Progenitor cell of endocrine pancreas (in vitro differentiated cells): ENCODE measurements at regions not wholly inside any gene's neighbourhood (a gene's known extent, or its start where the extent isn't known, plus 50 kb on each side); places are given as distances from the start of the nearest gene placed in this dataset.
"Not testable (repeated sequence)": the region's sequence is repeated elsewhere in the genome, so short reads cannot be mapped to it uniquely, and the experiment has no call there.

Experiments used
- DNase-seq: peaks from one replicate; pipeline ENCODE4 v3.0.0; 2021; ENCODE audit warnings: low spot score; ENCODE audit not compliant: unreplicated experiment
- H3K27ac Mint-ChIP-seq: 2 replicates; pipeline ENCODE4 v1.8.0; 2021; ENCODE audit warnings: mild to moderate bottlenecking, moderate library complexity, mixed read lengths
- H3K27me3 Mint-ChIP-seq: 2 replicates; pipeline ENCODE4 v1.8.0; 2021; ENCODE audit warnings: mixed read lengths
- H3K36me3 Mint-ChIP-seq: 2 replicates; pipeline ENCODE4 v1.8.0; 2022; ENCODE audit warnings: mixed read lengths; ENCODE audit not compliant: insufficient read depth
- H3K4me1 Mint-ChIP-seq: 2 replicates; pipeline ENCODE4 v1.8.0; 2021; ENCODE audit warnings: low read depth, mixed read lengths
- H3K4me3 Mint-ChIP-seq: 2 replicates; pipeline ENCODE4 v1.8.0; 2021; ENCODE audit warnings: low read depth, mild to moderate bottlenecking, moderate library complexity, mixed read lengths
- H3K9me3 Mint-ChIP-seq: 2 replicates; pipeline ENCODE4 v1.8.0; 2021; ENCODE audit warnings: low read depth, mixed read lengths
- TF ChIP-seq, protein P1 (sequence below): fragments of 200-600 bp; sonication (generic); IDR thresholded peaks from one replicate; pipeline ENCODE4 v1.5.0; 2021; ENCODE audit warnings: antibody characterized with exemption, mild to moderate bottlenecking; ENCODE audit not compliant: unreplicated experiment

DNA sequence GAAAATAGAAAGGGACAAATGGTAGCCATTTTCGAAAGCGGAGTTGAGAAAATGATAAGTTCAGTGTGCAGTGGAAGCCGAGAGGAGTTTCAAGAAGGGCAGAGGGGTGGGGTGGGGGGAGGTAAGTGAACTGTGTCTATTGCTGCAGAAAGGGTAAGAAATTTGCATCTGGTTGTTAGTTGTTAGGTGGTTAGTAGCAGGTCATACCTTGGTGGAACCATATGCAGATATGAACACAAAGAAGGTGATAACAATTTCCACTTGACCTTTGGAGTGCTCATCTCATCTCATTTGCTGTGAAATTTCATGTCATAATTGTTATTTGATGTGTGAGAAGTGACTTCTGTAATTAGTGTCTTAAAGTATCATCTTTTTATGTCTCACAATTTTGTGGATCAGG is 288.2 kb downstream of the QKI start:
- Mint-ChIP-seq H3K9me3 (peaks cover 3% of the 10 kb centered on the region), H3K27ac (no peak overlapping the region), H3K4me1 (peaks cover 5% of the 10 kb centered on the region), H3K36me3 (peaks cover 2% of the 10 kb centered on the region), H3K4me3 (no peak overlapping the region), H3K27me3 (peaks cover 81% of the 10 kb centered on the region)
- no peak for DNase-seq
- TF ChIP-seq, protein P1, sequence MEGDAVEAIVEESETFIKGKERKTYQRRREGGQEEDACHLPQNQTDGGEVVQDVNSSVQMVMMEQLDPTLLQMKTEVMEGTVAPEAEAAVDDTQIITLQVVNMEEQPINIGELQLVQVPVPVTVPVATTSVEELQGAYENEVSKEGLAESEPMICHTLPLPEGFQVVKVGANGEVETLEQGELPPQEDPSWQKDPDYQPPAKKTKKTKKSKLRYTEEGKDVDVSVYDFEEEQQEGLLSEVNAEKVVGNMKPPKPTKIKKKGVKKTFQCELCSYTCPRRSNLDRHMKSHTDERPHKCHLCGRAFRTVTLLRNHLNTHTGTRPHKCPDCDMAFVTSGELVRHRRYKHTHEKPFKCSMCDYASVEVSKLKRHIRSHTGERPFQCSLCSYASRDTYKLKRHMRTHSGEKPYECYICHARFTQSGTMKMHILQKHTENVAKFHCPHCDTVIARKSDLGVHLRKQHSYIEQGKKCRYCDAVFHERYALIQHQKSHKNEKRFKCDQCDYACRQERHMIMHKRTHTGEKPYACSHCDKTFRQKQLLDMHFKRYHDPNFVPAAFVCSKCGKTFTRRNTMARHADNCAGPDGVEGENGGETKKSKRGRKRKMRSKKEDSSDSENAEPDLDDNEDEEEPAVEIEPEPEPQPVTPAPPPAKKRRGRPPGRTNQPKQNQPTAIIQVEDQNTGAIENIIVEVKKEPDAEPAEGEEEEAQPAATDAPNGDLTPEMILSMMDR: no peak

GRCh38 chr6:163701762-163702161 is 287.2 kb downstream of the QKI start:
- peaks cover 83% of the 10 kb centered on the region for H3K27me3 Mint-ChIP-seq

GRCh38 chr6:163698086-163698485 is 283.6 kb downstream of the QKI start:
- peaks cover 2% of the 10 kb centered on the region for H3K36me3 Mint-ChIP-seq
- TF ChIP-seq, protein P1: no peak
- peaks cover 87% of the 10 kb centered on the region for H3K27me3 Mint-ChIP-seq
- H3K4me3 Mint-ChIP-seq: no peak overlapping the region
- H3K27ac Mint-ChIP-seq: no peak overlapping the region
- peaks cover 3% of the 10 kb centered on the region for H3K9me3 Mint-ChIP-seq
- H3K4me1 Mint-ChIP-seq: peaks cover 17% of the 10 kb centered on the region
- no peak for DNase-seq

More at GRCh38 chr6:163701762-163702161, 287.2 kb downstream of the QKI start:
- TF ChIP-seq, protein P1: no peak
- Mint-ChIP-seq H3K4me1 (peaks cover 5% of the 10 kb centered on the region), H3K9me3 (peaks cover 3% of the 10 kb centered on the region), H3K27ac (no peak overlapping the region), H3K4me3 (no peak overlapping the region), H3K36me3 (peaks cover 2% of the 10 kb centered on the region)
- DNase-seq: no peak

GRCh38 chr6:163696311-163696710 is 281.8 kb downstream of the QKI start:
- H3K9me3 Mint-ChIP-seq, H3K36me3 Mint-ChIP-seq, DNase-seq, H3K4me3 Mint-ChIP-seq: not testable (repeated sequence)
- Mint-ChIP-seq H3K4me1 (peaks cover 17% of the 10 kb centered on the region), H3K27ac (peak overlapping the region; percentile 27), H3K27me3 (peaks cover 82% of the 10 kb centered on the region)

DNA sequence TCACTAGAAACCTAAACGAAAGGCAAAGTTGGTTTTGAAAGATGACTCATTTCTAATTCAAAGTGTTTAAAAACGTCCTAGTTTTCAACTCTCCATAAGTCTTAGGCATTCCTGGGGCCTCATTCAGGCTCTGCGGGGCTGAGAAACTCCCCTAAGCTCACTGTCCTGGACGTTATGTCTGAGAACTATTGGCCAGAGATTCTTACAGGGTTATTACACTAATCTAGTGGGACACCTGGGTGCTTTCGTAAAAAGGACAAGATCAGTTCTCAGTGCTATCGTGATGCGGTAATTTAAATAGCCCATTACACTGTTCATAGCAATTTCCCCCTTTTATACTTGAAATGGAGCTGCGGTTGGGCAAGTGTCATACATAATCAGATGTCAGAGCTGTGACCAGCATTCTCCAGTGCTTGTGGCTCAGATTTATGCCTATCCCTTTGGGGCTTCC is 280.9 kb downstream of the QKI start:
- Mint-ChIP-seq H3K27ac (peak overlapping the region; percentile 79), H3K27me3 (peaks cover 82% of the 10 kb centered on the region)

DNA sequence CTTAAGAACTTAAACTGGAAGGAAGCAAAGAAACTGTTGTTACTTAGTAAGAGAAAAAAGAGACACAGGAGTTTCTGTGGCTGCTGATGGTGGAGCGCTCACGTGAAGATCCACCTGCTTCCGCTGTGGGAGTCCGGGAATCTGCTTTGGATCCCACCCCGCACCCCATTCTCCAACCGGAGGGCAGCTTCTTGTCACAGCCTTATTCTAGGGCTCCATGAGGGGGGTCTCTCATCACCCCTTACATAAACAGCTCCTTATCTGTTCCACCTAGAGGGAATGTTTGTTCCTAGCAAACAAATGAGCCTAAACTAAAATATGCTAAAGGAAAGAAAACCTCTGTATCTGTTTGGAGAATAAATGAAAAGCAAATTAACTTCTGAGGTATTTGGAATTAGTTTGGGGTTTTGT is 280.5 kb downstream of the QKI start:
- Mint-ChIP-seq H3K27me3 (peaks cover 82% of the 10 kb centered on the region), H3K4me3 (no peak overlapping the region), H3K9me3 (peaks cover 3% of the 10 kb centered on the region), H3K4me1 (peaks cover 16% of the 10 kb centered on the region), H3K27ac (peak overlapping the region; percentile 79), H3K36me3 (peaks cover 2% of the 10 kb centered on the region)
- TF ChIP-seq, protein P1: no peak
- DNase-seq: no peak

More for the DNA sequence above, 280.9 kb downstream of the QKI start:
- Mint-ChIP-seq H3K36me3 (peaks cover 2% of the 10 kb centered on the region), H3K4me3 (no peak overlapping the region), H3K9me3 (peaks cover 3% of the 10 kb centered on the region), H3K4me1 (peaks cover 18% of the 10 kb centered on the region)
- TF ChIP-seq, protein P1: no peak
- no peak for DNase-seq
